Transverse colon (tissue), 4 donors: ENCODE measurements at regions not wholly inside any gene's neighbourhood (a gene's known extent, or its start where the extent isn't known, plus 50 kb on each side); places are given as distances from the start of the nearest gene placed in this dataset.

ENCODE experiments used
- DNase-seq: peaks from one replicate; pipeline ENCODE4 v3.0.0-alpha.2; 2019
- H3K27ac ChIP-seq, 4 donors: fragments of 200-600 bp; sonication (generic); 2 replicates each; pipeline ENCODE4 v1.5.1; 2016 to 2018; ENCODE audit warnings: inconsistent platforms in 4 of 4
- H3K27me3 ChIP-seq: fragments of 200-600 bp; sonication (generic); 2 replicates; pipeline ENCODE4 v1.5.1; 2017; ENCODE audit warnings: inconsistent platforms
- H3K36me3 ChIP-seq, 4 donors: fragments of 200-600 bp; sonication (generic); 2 replicates each; pipeline ENCODE4 v1.5.1; 2017 to 2019; ENCODE audit warnings: inconsistent platforms in 4 of 4
- H3K4me1 ChIP-seq, 4 donors: fragments of 200-600 bp; sonication (generic); 2 replicates each; pipeline ENCODE4 v1.5.1; 2017 to 2020; ENCODE audit warnings: inconsistent platforms in 4 of 4
- H3K4me3 ChIP-seq, 4 donors: fragments of 200-600 bp; sonication (generic); 1 replicate in 1 of 4; 2 replicates in 3 of 4; pipeline versions ENCODE4 v1.5.1 to v1.6.1; 2017 to 2019; ENCODE audit warnings: inconsistent platforms in 4 of 4
- H3K9me3 ChIP-seq, 2 donors: fragments of 200-600 bp; sonication (generic); 2 replicates each; pipeline ENCODE4 v1.5.1; 2017 to 2019; ENCODE audit warnings: inconsistent platforms in 2 of 2
- CTCF ChIP-seq, 5 experiments: fragments of 200-600 bp in 3 of 5; fragments of 450-650 bp in 2 of 5; sonication (generic) in 3 of 5; IDR thresholded peaks; 1 replicate in 2 of 5; 2 replicates in 3 of 5; pipeline ENCODE4 v1.5.1; 2016 to 2017; ENCODE audit warnings: antibody characterized with exemption in 5 of 5, inconsistent platforms in 3 of 5, mild to moderate bottlenecking in 2 of 5, moderate library complexity in 1 of 5
- EP300 ChIP-seq: sonication (generic); formaldehyde crosslinking; IDR thresholded peaks from one replicate; pipeline ENCODE4 v1.6.1; 2017; ENCODE audit warnings: antibody characterized with exemption, low read depth
- POLR2A ChIP-seq: fragments of 450-650 bp; IDR thresholded peaks from one replicate; pipeline ENCODE4 v1.6.1; 2016; ENCODE audit warnings: antibody characterized with exemption, mild to moderate bottlenecking, moderate library complexity
- POLR2AphosphoS5 ChIP-seq, 3 donors: sonication (generic); formaldehyde crosslinking; IDR thresholded peaks; one replicate each; pipeline ENCODE4 v1.6.1; 2016; ENCODE audit warnings: antibody characterized with exemption in 3 of 3
- WGBS, 2 donors: methylation state at CpG; one replicate each; pipeline ENCODE4 v1.1.5; 2018; ENCODE audit warnings: low coverage in 1 of 2; 5-methylcytosine and 5-hydroxymethylcytosine counted together
- in situ Hi-C, 4 donors: fragments of 200-750 bp; cut with MboI; loops; one replicate each; pipeline versions ENCODE4 v1.15.0 to v1.15.1; 2017; ENCODE audit warnings: low sequenced_read_pairs in 3 of 4, low pct_ligation_motif_present in 1 of 4, low pct_unique_long_range_greater_than_20kb in 1 of 4
- intact Hi-C: fragments of 100-400 bp; cut with DNase I; formaldehyde crosslinking; loops from one replicate; pipeline ENCODE4 v1.15.1; 2023; ENCODE audit warnings: low total_unique reads

- Histone ChIP-seq H3K9me3 (no peaks in the 10 kb centered on the region), H3K36me3 (no peaks in the 10 kb centered on the region), H3K4me1 (peaks cover 7 to 14% (median 11%) of the 10 kb centered on the region in 4 donors), H3K27ac (no peak overlapping the region), H3K27me3 (no peaks in the 10 kb centered on the region), H3K4me3 (no peak overlapping the region)
- 43 to 59% methylated on average over 2 to 7 of the region's 7 CpGs for WGBS, 2 donors
- no peak for DNase-seq
- in situ Hi-C loops: no loop called here
- no peak for TF ChIP-seq POLR2AphosphoS5 (IDR thresholded peaks at IDR 0.05)
- TF ChIP-seq CTCF (IDR thresholded peaks at IDR 0.05): no peak
- TF ChIP-seq POLR2A: no peak
- TF ChIP-seq EP300: no peak
- intact Hi-C loops: no loop called here
These were observed 267.8 kb downstream of the TSN start for GRCh38 chr2:122023059-122023864.

- DNase-seq: no peak
- Histone ChIP-seq H3K27ac (no peak overlapping the region), H3K4me1 (no peaks in the 10 kb centered on the region), H3K36me3 (no peaks in the 10 kb centered on the region), H3K4me3 (no peak overlapping the region), H3K9me3 (no peaks in the 10 kb centered on the region), H3K27me3 (no peaks in the 10 kb centered on the region)
- in situ Hi-C loops (no loop called here), intact Hi-C loops (no loop called here)
- 86 to 100% methylated on average over 2 to 9 of the region's 9 CpGs for WGBS, 2 donors
- TF ChIP-seq CTCF (IDR thresholded peaks at IDR 0.05) (no peak), POLR2AphosphoS5 (IDR thresholded peaks at IDR 0.05) (no peak), EP300 (no peak), POLR2A (no peak)
These were observed 272.2 kb downstream of the TSN start for GRCh38 chr2:122027510-122028217.

GRCh38 chr2:122028371-122029100, 273.1 kb downstream of the TSN start:
- Histone ChIP-seq H3K4me3 (no peak overlapping the region), H3K4me1 (no peaks in the 10 kb centered on the region), H3K36me3 (no peaks in the 10 kb centered on the region), H3K9me3 (no peaks in the 10 kb centered on the region), H3K27ac (no peak overlapping the region), H3K27me3 (no peaks in the 10 kb centered on the region)
- 52 to 65% methylated on average over 6 to 7 of the region's 7 CpGs for WGBS, 2 donors
- DNase-seq: no peak
- TF ChIP-seq EP300: no peak
- no peak for TF ChIP-seq POLR2AphosphoS5 (IDR thresholded peaks at IDR 0.05)
- in situ Hi-C loops: no loop called here
- intact Hi-C loops: no loop called here

- intact Hi-C loops (no loop called here), in situ Hi-C loops (no loop called here)
- no peak for TF ChIP-seq POLR2AphosphoS5 (IDR thresholded peaks at IDR 0.05)
- TF ChIP-seq EP300: no peak
- no peak for TF ChIP-seq POLR2A
- TF ChIP-seq CTCF (IDR thresholded peaks at IDR 0.05): no peak
- H3K9me3 ChIP-seq: no peaks in the 10 kb centered on the region
- H3K4me3 ChIP-seq: no peak overlapping the region
- no peaks in the 10 kb centered on the region for H3K36me3 ChIP-seq
- no peak for DNase-seq
- 69 to 90% methylated on average over 2 to 7 of the region's 7 CpGs for WGBS, 2 donors
- H3K27ac ChIP-seq: no peak overlapping the region
- H3K4me1 ChIP-seq: no peaks in the 10 kb centered on the region
- H3K27me3 ChIP-seq: no peaks in the 10 kb centered on the region
These were observed 274.0 kb downstream of the TSN start for GRCh38 chr2:122029456-122029855.
